ENCODE measurements at regions not wholly inside any gene's neighbourhood (a gene's known extent, or its start where the extent isn't known, plus 50 kb on each side); places are given as distances from the start of the nearest gene placed in this dataset.
A peak's percentile ranks its signal among the peaks of the same experiment; 100 is the strongest.
"Not testable (repeated sequence)": the region's sequence is repeated elsewhere in the genome, so short reads cannot be mapped to it uniquely, and the experiment has no call there.

- no peak for DNase-seq
Measured at GRCh38 chr4:141290771-141291170, 70.1 kb downstream of the ZNF330 start.

GRCh38 chr4:141294306-141294705 is 73.6 kb downstream of the ZNF330 start:
- no peak for DNase-seq

GRCh38 chr4:141301216-141301615 is 80.5 kb downstream of the ZNF330 start:
- DNase-seq, result no peak

- no peak for DNase-seq
Measured at GRCh38 chr4:141302924-141303323, 82.2 kb downstream of the ZNF330 start.

GRCh38 chr4:141304346-141304745 is 83.7 kb downstream of the ZNF330 start:
- no peak for DNase-seq

GRCh38 chr4:141306331-141306730 is 85.6 kb downstream of the ZNF330 start:
- DNase-seq, result no peak

- DNase-seq, result peak; percentile 64
Measured at GRCh38 chr4:141307241-141307689, 86.6 kb downstream of the ZNF330 start.

- DNase-seq, result no peak
Measured at GRCh38 chr4:141309874-141310273, 89.2 kb downstream of the ZNF330 start.

GRCh38 chr4:141311246-141312204 is 90.8 kb downstream of the ZNF330 start:
- DNase-seq, result no peak

GRCh38 chr4:141314627-141315026 is 93.9 kb downstream of the ZNF330 start:
- DNase-seq, result no peak

- no peak for DNase-seq
Measured at GRCh38 chr4:141328560-141329173, 108.0 kb downstream of the ZNF330 start.

- DNase-seq, result no peak
Measured at GRCh38 chr4:141329174-141329569, 108.5 kb downstream of the ZNF330 start.

GRCh38 chr4:141330616-141331015 is 109.9 kb downstream of the ZNF330 start:
- DNase-seq, result no peak

GRCh38 chr4:141331534-141332358 is 111.1 kb downstream of the ZNF330 start:
- no peak for DNase-seq

GRCh38 chr4:141332359-141333181 is 111.9 kb downstream of the ZNF330 start:
- not testable (repeated sequence) for DNase-seq

GRCh38 chr4:141333456-141334230 is 112.9 kb downstream of the ZNF330 start:
- peak; percentile 28 for DNase-seq

- DNase-seq, result no peak
Measured at GRCh38 chr4:141335166-141335565, 114.5 kb downstream of the ZNF330 start.

GRCh38 chr4:141338238-141338637 is 117.5 kb downstream of the ZNF330 start:
- no peak for DNase-seq

- DNase-seq, result no peak
Measured at GRCh38 chr4:141339391-141339790, 118.7 kb downstream of the ZNF330 start.

GRCh38 chr4:141339966-141340365 is 119.3 kb downstream of the ZNF330 start:
- no peak for DNase-seq

- DNase-seq, result no peak
Measured at GRCh38 chr4:141340458-141340857, 119.8 kb downstream of the ZNF330 start.

Measured in femur (tissue), 1 donor.